T1000 (cell line): ENCODE measurements at regions not wholly inside any gene's neighbourhood (a gene's known extent, or its start where the extent isn't known, plus 50 kb on each side); places are given as distances from the start of the nearest gene placed in this dataset.
A peak's percentile ranks its signal among the peaks of the same experiment; 100 is the strongest.
"Not testable (repeated sequence)": the region's sequence is repeated elsewhere in the genome, so short reads cannot be mapped to it uniquely, and the experiment has no call there.

Experiments used
- DNase-seq: peaks from one replicate; lab custom pipeline; 2025; ENCODE audit warnings: mixed read lengths; lab: John Stamatoyannopoulos, UW

DNA sequence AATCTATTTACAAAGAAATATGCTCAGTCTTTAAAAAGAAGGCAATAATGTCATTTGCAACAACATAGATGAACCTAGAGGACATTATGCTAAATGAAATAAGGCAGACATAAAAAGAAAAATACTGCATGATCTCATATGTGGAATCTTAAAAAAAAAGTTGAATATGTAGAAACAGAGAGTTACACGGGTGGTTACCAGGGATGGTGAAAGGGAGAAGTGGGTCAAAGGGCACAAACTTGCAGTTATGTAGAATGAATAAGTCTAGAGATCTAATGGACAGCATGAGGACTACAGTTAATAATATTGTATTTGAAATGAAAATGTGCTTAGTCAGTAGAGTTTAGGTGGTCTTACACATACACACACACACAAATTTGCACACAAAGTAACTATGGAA lies 88.2 kb upstream of the CCDC71L start:
- DNase-seq = no peak

DNA sequence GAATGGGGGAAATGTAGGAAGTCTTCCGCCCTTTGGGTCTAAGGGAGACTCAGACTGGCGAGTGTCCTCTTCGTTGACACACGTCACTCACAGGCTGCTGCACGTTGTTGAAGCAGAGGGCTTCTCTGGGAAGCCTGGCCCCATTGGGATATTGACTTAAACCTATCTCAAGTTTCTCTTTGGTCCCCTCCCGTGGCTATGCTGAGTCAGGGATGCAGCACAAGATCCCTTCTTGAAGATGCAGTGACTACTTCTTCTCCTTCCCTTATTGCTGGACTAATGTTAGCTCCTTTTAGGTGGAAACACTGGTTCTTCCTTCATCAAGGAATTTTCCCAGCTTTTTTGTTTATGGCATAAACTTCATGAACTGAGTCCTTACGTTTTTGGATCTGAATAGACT lies 89.8 kb upstream of the CCDC71L start:
- no peak for DNase-seq

DNA sequence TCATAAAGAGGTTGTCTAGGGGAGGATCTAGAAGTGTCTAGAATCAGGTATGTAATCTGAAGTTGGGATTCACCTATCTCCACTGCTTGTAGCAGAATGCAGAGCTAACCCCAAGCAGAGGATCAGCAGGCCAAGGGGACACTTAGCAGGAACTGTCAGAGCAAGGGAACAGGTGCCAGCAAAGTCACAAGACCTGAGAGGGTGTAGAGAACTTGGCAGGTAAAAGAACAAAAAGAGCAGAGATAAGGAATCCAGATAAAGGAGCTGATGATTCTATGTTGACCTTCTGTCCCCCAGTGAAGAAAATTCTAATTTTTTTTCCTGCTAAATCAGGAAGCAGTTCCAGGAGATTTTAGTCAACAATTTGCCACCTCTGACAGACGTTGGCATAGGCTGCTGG lies 91.4 kb upstream of the CCDC71L start:
- DNase-seq = no peak

DNA sequence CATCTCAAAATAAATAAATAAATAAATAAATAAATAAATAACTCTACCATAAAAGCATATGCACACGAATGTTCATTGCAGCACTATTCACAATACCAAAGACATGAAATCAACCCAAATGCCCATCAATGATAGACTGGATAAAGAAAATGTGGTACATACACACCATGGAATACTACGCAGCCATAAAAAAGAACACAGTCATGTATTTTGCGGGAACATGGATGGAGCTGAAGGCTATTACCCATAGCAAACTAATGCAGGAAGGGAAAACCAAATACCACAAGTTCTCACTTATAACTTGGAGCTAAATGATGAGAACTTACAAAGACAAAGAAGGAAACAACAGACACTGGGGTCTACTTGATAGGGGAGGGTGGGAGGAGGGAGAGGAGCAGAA lies 94.1 kb upstream of the CCDC71L start:
- not testable (repeated sequence) for DNase-seq

DNA sequence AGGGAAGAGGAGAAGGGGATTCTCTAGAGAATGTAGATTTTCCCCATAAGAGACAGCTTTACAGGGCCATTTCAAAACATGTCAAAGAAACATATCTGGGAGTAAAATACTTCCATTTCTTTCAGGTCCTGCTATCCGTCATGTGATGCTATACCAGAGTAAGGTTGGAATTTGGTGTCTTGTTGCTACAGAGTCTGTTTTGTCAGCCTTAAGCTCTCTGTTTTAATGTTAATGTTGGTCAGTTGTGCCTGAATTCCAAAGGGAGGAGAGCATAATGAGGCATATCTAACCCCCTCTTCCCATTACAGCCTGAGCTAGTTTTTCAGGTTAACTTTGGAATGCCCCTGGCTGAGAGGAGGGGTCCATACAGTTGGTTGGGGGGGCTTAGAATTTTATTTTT lies 94.7 kb upstream of the CCDC71L start:
- DNase-seq = no peak

DNA sequence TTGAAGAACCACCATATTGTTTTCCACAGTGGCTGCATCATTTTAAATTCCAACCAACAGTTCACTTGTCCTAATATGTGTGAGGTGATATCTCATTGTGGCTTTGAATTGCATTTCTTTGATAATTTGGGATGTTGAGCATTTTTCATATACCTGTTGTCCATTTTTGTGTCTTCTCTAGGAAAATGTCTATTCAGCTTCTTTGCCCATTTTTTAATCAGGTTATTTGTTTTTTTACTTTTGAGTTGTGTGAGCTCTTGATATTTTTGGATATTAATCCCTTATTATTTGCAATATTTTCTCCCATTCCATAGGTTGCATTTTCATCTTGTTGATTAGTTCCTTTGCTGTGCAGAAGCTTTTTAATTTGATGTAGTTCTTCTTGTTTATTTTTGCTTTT lies 95.1 kb upstream of the CCDC71L start:
- no peak for DNase-seq

DNA sequence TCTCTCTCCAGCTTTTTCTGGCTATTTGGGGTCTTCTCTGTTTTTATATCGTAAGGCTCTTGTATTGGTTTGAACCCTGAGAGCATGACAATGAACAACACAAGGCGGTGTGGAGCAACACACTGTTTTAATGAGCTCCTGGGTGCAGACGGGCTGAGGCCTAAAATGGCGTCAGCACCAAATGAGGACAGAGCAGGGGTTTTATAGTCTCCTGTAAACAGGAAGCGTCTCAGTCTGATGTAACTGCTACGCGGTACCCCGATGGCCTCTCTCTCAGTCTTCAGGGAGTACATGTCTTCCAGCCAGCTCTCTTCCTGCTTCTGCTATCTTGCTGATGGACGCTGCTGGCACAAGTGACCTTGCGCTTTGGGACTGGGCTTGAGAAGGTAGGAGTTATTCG lies 95.9 kb upstream of the CCDC71L start:
- DNase-seq = no peak

DNA sequence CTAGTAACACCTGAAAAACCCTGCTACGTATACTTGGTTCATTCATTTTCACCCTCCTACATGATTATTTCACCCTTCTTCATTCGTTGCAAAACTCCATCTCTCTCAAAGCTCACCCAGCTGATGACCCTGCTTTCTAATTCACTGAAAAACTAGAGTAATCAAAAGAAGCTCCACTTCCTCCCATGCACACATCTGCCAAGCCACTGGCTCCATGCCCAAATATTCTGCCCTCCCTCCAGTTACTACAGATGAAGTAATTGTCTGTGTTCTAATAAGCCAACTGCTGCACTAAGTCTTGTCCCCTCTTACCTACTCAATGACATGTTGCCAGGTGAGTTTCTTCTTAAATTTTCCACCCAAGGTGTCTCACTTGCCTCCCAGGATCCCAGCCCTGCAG lies 96.9 kb upstream of the CCDC71L start:
- no peak for DNase-seq

DNA sequence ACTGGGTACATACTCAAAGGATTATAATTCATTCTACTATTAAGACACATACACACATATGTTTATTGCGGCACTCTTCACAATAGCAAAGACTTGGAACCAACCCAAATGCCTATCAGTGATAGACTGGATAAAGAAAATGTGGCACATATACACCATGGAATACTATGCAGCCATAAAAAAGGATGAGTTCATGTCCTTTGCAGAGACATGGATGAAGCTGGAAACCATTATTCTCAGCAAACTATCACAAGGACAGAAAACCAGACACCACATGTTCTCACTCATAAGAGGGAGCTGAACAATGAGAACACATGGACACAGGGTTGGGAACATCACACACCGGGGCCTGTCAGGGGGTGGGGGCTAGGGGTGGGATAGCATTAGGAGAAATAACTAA lies 101.9 kb upstream of the CCDC71L start:
- DNase-seq = not testable (repeated sequence)

DNA sequence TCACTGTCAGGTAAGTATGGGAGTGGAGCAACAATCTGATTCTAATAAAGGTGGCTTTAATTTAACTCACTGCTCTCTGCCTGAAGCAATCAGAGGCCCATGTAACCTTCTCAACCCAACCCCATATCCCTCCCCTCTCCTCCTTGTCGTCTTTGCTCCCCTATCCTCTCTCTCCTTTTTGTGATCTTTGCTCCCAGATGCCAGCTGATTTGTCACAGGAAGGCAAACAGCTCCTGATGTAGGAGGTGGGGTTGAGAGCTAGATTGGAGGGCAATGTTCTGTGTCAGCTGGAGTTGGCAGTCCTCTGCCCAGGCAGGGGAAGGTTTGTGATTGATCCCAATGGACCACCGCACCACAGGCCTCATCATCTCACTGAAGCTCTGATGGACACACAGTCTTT lies 101.4 kb upstream of the PIK3CG start:
- DNase-seq = no peak

DNA sequence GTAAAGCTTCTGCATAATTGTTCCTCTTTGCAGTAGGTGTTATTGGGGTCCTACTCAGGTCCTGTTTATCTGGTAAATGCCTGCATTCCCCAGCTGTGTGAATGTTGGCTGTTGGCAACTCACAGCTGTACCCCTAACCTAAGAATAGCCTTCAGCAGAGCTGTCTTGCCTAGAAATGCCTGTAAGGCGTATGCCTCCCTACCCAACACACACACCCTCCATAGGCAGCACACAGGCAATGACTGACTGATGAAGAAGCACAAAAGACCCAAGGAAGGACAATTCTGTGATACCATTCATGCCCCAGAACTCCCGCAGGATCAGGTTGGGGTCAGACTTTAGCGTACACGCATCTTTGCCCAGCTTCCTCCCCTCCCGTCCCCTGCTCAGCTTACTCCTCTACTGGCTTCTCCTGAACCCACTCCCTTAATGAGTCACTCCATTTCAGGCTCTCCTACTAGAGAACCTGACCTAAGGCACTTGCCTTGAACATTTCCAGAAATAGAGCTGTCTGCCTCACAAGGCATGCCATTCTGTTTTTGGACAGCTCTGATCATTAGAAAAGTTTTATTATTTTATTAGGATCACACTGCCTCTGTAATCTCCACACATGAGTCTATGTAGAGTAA lies 99.2 kb upstream of the PIK3CG start:
- no peak for DNase-seq

DNA sequence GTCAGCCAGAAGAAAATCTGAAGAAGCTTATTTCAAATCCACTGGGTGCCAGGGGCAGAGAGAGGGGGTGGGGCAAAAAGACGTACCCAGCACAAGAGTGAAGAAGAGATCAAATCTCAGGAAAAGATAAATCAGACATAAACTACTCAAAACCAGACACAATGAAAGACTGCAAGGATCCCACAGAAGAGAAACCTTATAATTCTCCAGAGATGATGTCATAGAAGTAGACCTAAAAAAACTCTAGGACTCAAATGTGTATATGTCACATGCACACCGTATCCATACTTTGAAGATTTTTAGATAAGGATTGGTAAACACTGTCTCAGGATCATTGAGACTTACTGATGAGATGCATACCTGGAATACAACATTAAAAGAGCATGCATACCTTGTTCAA lies 98.5 kb upstream of the PIK3CG start:
- no peak for DNase-seq

DNA sequence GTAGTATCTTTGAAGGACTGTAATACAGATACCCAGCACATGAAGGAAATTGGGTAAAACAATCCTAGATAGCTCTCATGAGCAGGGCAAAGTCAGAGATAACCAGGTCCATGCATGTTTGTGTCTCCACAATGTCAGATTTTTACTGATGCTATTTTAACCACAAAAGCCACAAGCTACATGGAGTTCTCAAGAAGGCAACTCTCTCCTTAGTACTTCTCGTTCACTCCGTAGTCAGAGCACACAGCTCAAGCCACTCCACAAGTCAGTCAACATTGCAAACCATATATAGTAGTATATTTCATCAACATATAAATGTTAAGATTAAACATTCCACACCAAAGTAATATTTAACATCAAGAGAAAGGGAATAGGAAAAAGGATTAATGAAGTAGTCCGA lies 98.0 kb upstream of the PIK3CG start:
- no peak for DNase-seq

DNA sequence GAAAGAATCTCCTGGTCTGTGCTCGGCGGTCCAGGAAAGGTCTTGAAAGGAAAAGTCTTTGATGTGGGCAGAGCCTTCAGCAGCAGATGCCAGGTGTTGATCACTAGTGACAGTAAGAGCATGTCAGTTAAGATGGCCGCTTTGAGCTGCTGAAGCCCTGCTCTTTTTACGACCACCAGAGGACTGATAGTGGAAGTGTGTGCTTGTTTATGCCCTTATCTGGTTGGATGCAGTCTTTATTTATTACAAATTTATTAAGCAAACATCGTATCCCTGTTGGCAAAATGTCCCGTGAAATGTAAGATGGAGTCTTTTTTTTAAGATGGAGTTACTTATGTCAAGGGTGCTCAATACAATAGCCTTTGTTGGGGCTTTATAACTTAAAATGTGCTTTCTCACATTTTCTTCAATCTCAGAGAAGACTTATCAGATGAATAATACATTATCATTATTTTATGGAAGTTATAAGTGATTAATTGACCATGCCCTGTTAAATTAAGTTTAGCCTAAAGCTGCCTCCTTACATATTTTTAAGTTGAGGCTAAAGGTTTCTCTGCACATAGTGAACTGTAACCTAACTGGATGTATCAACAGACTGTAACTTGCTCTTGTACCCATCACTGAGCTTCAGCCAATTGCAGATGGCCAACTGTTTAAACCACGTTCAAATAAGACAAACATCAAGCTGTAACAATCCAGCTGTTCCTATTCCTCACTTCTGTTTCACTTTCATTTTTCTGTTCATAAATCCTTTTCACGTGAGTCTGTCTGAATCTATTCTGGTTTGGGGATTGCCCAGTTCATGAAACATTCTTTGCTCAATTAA lies 97.4 kb upstream of the PIK3CG start:
- no peak for DNase-seq

DNA sequence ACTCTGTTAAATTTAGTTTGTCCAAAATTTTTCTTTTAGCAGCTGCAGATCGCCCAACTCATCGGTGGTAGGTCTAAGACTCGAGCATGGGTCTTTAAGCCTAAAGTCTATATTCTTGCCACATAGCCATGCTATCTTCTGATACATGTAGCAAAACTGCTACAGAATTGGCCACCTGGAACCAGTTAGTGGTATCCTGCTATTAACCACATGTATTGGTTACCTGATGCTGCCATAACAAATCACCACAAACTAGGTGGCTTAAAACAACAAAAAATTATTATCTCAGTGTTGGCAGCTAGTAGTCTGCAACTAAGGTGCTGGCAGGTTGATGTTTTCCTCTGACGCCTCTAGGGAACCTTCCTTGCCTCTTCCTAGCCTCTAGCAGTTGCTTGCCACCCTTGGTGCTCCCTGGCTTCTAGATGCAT lies 96.7 kb upstream of the PIK3CG start:
- no peak for DNase-seq

DNA sequence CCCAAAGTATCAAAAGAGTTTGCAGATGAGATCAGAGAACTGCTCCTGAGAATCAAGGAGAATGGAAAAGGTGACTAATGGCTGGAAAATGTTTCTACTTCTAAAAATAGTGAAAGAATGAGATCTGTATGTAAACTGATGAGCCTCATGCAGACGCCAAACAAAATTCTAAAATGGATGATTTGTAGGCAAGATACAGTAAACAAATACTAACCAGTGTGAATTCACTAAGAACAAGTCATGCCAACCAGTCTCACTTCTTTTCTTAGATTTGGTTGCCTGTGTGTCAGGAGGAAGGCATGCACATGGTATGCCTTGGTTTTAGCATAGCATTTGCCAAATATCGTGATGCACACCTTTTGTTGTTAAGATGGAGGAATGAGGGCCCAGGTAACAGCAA lies 94.9 kb upstream of the PIK3CG start:
- DNase-seq = no peak

DNA sequence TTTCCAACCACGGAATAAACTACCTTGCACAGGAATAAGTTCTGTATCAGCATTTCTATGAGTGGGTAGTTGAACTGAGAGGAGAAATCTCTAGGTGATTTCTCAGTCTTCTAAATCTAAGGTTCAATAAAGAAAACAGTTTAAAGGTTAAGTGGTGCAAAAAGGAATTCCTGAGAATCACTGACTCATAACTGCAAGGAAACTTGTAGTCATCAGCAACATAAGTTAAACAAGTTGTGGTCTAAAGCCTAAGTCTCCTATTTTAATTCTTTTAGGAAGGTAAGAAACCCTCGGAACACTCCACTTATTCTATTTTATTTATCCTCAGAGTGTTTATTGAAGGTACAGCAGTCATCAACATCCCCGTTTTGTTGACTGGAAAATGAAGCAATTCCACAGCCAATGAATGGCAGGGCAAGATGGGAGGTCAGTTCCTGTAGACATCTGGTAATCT lies 92.4 kb upstream of the PIK3CG start:
- DNase-seq = no peak

DNA sequence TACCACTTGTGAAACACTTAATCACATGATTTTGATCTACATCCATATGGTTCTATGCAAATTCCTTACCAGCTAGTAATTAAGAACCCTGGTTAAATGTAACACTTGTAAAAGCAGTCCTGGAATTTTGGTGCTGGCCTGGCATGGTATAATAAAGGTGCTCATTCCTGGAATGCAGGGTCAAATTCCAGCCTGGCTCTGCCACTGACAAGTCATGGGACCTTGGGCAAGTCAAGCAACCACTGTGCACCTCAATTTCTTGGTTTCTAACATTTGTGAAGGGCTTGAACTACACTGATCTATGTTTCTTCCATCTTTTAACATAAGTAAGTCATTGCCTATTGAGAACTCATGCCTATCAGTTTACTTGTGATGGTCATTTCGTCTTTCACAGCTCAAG lies 91.9 kb upstream of the PIK3CG start:
- DNase-seq = no peak

DNA sequence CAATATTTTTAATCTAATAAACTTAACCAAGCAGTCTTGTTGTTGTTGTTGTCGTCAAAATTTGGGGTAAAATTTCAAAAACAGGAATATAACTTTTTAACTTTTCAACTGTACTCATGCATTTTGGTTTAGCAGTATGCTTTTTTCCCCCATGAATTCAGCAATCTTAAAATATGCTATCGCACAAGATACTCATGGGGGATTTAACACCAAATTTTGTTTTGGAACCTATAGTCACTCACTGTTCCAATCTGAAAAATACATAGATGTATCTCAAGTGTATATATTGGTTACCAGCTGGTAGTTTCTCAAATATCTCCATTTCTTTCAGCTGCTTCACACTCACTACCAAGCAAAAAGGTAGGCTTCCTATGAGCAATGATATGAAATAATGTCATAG lies 91.4 kb upstream of the PIK3CG start:
- DNase-seq = no peak

DNA sequence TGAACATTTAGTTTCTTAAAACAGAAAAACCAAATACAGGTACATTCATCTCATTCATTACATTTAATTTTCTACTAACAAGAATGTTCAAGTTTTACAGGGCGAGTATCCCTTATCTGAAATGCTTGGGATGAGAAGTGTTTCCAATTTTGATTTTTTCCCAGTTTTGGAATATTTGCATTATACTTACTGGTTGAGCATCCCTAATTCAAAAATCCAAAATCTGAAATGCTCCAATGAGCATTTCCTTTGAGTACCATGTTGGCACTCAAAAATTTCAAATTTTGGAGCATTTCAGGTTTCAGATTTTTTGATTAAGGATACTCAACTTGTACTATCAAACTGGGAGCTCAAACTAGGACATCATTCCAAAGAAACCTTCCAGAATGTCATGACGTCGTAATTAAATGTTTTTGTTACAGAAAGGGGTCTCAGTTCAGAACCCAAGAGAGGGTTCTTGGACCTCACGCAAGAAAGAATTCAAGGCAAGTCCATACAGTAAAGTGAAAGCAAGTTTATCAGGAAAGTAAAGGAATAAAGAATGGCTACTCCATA lies 90.8 kb upstream of the PIK3CG start:
- DNase-seq = no peak

DNA sequence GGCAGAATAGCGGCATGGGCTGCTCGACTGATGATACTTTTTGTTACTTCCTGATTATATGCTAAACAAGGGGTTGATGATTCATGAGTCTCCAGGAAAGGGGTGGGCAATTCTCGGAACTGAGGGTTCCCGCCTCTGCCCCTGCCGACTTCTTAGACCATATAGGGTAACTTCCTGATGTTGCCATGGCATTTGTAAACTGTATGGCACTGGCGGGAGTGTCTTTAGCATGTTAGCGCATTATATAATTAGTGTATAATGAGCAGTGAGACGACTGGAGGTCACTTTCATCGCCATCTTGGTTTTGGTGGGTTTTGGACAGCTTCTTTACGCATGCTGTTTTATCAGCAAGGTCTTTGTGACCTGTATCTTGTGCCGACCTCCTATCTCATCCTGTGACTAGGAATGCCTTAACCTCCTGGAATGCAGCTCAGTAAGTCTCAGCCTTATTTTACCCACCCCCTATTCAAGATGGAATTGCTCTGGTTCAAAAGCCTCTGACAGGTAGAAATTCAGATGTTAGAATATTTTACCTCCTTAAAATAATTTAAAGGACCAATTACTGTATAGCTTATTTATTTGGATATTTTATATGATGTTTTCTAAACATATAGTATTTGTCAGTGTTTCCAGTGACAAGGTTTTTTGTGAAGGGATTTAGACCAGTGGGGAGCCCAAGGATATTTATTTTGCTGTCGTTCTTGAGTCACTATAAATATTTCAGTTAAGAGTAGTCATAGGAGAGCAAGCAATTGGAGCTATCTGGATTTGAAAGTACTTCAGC lies 90.1 kb upstream of the PIK3CG start:
- DNase-seq = peak; percentile 31

DNA sequence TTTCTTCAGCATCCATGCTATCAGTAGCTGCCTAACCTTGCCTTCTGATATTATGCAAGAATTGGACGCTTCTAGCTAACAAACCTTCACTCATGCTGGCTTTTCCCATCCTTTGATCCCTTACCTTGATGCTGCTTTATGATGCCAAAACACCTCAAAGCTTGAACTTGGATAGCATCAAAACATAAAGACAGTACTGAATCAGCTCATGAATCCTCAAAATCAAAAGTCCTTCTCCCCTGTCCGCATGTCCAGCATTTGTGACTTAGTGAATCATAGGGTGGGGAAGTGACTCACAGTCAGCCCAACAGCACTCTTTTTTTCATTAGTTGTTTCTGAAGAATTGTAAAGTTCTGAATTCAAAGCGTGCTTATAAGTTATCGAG lies 89.5 kb upstream of the PIK3CG start:
- no peak for DNase-seq
